Kidney epithelial cell (primary cell): ENCODE measurements at regions not wholly inside any gene's neighbourhood (a gene's known extent, or its start where the extent isn't known, plus 50 kb on each side); places are given as distances from the start of the nearest gene placed in this dataset.

Experiments
- DNase-seq: peaks from one replicate; pipeline ENCODE4 v3.0.0-alpha.2; 2010; ENCODE audit warnings: low read depth
- H3K27me3 ChIP-seq: 2 replicates; pipeline ENCODE4 v1.6.0; 2011; ENCODE audit warnings: low read length; ENCODE audit not compliant: control insufficient read depth, insufficient read depth
- H3K36me3 ChIP-seq: 2 replicates; pipeline ENCODE4 v1.5.1; 2011; ENCODE audit warnings: low read length; ENCODE audit not compliant: control insufficient read depth, insufficient read depth
- H3K4me3 ChIP-seq: 2 replicates; pipeline ENCODE4 v1.5.1; 2011; ENCODE audit warnings: low read depth, mild to moderate bottlenecking, control low read depth, low read length
- CTCF ChIP-seq: IDR thresholded peaks from 2 replicates; pipeline ENCODE4 v1.5.1; 2011; ENCODE audit warnings: mild to moderate bottlenecking, moderate library complexity, low read length, control low read depth, inconsistent platforms; ENCODE audit not compliant: insufficient read depth, poor library complexity, severe bottlenecking

DNA sequence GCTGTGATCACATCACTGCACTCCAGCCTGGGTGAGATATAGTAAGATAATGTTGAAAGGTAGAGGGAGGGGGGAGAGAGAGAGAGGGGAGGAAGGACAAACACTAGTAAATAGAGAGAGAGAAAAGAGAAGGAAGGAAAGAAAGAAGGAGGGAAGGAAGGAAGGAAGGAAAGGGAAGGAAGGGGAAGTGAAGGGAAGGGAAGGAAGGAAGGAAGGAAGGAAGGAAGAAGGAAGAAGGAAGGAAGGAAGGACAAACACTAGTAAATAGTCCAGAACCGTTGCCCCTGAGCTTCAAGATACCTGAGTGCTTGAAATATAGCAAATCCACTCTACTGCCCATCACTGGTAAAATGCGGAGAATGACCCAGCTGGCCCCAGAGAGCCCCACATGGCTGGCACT, 156.5 kb upstream of the ZNF507 start:
- Histone ChIP-seq H3K4me3 (no peak overlapping the region), H3K36me3 (no peaks in the 10 kb centered on the region), H3K27me3 (no peaks in the 10 kb centered on the region)
- no peak for TF ChIP-seq CTCF
- DNase-seq: no peak

- no peak for TF ChIP-seq CTCF
- no peak overlapping the region for H3K4me3 ChIP-seq
- no peaks in the 10 kb centered on the region for H3K36me3 ChIP-seq
- no peak for DNase-seq
- no peaks in the 10 kb centered on the region for H3K27me3 ChIP-seq
Measured at GRCh38 chr19:32189956-32190706, 155.3 kb upstream of the ZNF507 start.

- H3K27me3 ChIP-seq: no peaks in the 10 kb centered on the region
- TF ChIP-seq CTCF: no peak
- DNase-seq: no peak
- no peaks in the 10 kb centered on the region for H3K36me3 ChIP-seq
- no peak overlapping the region for H3K4me3 ChIP-seq
Measured at GRCh38 chr19:32191921-32192320, 153.5 kb upstream of the ZNF507 start.

GRCh38 chr19:32195706-32196610, 149.5 kb upstream of the ZNF507 start:
- no peak for TF ChIP-seq CTCF
- H3K4me3 ChIP-seq: no peak overlapping the region

GRCh38 chr19:32196690-32197420, 148.6 kb upstream of the ZNF507 start:
- Histone ChIP-seq H3K36me3 (no peaks in the 10 kb centered on the region), H3K4me3 (no peak overlapping the region), H3K27me3 (no peaks in the 10 kb centered on the region)
- no peak for TF ChIP-seq CTCF
- no peak for DNase-seq

More at GRCh38 chr19:32195706-32196610, 149.5 kb upstream of the ZNF507 start:
- Histone ChIP-seq H3K27me3 (no peaks in the 10 kb centered on the region), H3K36me3 (no peaks in the 10 kb centered on the region)
- no peak for DNase-seq
